NCI-H1694 (cell line): ENCODE measurements at regions not wholly inside any gene's neighbourhood (a gene's known extent, or its start where the extent isn't known, plus 50 kb on each side); places are given as distances from the start of the nearest gene placed in this dataset.

Experiments used
- DNase-seq: peaks from one replicate; lab custom pipeline; 2025; lab: John Stamatoyannopoulos, UW

GRCh38 chr12:59230334-59230733, 310.0 kb upstream of the LRIG3 start:
- DNase-seq: no peak

GRCh38 chr12:59219148-59219547, 298.8 kb upstream of the LRIG3 start:
- DNase-seq: no peak

- DNase-seq: no peak
Measured at GRCh38 chr12:59196989-59197388, 276.7 kb upstream of the LRIG3 start.

- DNase-seq: no peak
Measured at GRCh38 chr12:59194794-59195193, 274.5 kb upstream of the LRIG3 start.

- DNase-seq: no peak
Measured at GRCh38 chr12:59193476-59194050, 273.3 kb upstream of the LRIG3 start.

GRCh38 chr12:59191372-59191771, 271.1 kb upstream of the LRIG3 start:
- no peak for DNase-seq

GRCh38 chr12:59186451-59186850, 266.1 kb upstream of the LRIG3 start:
- DNase-seq: no peak

GRCh38 chr12:59185295-59185694, 265.0 kb upstream of the LRIG3 start:
- no peak for DNase-seq

GRCh38 chr12:59182658-59183455, 262.6 kb upstream of the LRIG3 start:
- DNase-seq: no peak

- DNase-seq: no peak
Measured at GRCh38 chr12:59182191-59182590, 261.9 kb upstream of the LRIG3 start.

- DNase-seq: no peak
Measured at GRCh38 chr12:59181196-59181777, 261.0 kb upstream of the LRIG3 start.

- no peak for DNase-seq
Measured at GRCh38 chr12:59179231-59179630, 258.9 kb upstream of the LRIG3 start.

- no peak for DNase-seq
Measured at GRCh38 chr12:59173695-59174094, 253.4 kb upstream of the LRIG3 start.

GRCh38 chr12:59168647-59169046, 248.3 kb upstream of the LRIG3 start:
- DNase-seq: no peak

- no peak for DNase-seq
Measured at GRCh38 chr12:59166457-59166856, 246.2 kb upstream of the LRIG3 start.

- DNase-seq: peak; percentile 26
Measured at GRCh38 chr12:59164991-59165718, 244.9 kb upstream of the LRIG3 start.

- DNase-seq: no peak
Measured at GRCh38 chr12:59164226-59164625, 243.9 kb upstream of the LRIG3 start.

- no peak for DNase-seq
Measured at GRCh38 chr12:59158681-59159080, 238.4 kb upstream of the LRIG3 start.

- DNase-seq: no peak
Measured at GRCh38 chr12:59158066-59158465, 237.8 kb upstream of the LRIG3 start.

GRCh38 chr12:59155448-59155847, 235.1 kb upstream of the LRIG3 start:
- DNase-seq: no peak

- no peak for DNase-seq
Measured at GRCh38 chr12:59151243-59151642, 230.9 kb upstream of the LRIG3 start.

GRCh38 chr12:59149995-59150642, 229.8 kb upstream of the LRIG3 start:
- peak; percentile 75 for DNase-seq
